ENCODE measurements at regions not wholly inside any gene's neighbourhood (a gene's known extent, or its start where the extent isn't known, plus 50 kb on each side); places are given as distances from the start of the nearest gene placed in this dataset.

DNA sequence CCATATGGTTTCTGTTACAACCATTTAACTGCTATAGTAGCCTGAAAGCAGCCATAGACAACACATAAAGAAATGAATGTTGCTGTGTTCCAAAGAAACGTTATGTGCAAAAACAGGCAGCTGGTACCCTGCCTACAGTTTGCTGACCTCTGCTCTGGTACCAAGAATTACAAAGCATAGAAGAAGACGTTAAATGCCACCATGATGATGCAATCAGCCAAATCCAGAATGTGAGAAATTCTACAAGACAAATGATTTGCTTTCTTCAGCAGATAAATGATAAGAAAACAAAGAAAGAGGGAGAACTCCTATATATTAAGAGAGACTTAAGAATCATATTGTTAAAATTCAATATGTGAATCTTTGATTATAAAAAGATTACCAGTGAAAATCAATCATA lies 97.8 kb upstream of the PDE4B start:
- TF ChIP-seq, protein P1, sequence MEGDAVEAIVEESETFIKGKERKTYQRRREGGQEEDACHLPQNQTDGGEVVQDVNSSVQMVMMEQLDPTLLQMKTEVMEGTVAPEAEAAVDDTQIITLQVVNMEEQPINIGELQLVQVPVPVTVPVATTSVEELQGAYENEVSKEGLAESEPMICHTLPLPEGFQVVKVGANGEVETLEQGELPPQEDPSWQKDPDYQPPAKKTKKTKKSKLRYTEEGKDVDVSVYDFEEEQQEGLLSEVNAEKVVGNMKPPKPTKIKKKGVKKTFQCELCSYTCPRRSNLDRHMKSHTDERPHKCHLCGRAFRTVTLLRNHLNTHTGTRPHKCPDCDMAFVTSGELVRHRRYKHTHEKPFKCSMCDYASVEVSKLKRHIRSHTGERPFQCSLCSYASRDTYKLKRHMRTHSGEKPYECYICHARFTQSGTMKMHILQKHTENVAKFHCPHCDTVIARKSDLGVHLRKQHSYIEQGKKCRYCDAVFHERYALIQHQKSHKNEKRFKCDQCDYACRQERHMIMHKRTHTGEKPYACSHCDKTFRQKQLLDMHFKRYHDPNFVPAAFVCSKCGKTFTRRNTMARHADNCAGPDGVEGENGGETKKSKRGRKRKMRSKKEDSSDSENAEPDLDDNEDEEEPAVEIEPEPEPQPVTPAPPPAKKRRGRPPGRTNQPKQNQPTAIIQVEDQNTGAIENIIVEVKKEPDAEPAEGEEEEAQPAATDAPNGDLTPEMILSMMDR (IDR thresholded peaks at IDR 0.05; ENCODE audit: extremely low read depth, insufficient read depth, missing control alignments): no peak
- in situ Hi-C loops (cut with MboI; ENCODE audit: low pct_unique_long_range_greater_than_20kb, low sequenced_read_pairs, unreplicated experiment): loop anchor here (25.0 kb wide), 2 partner anchors 458 to 633 kb away; no protein-coding TSS in a partner anchor
- DNase-seq (ENCODE audit: low spot score): no peak

DNA sequence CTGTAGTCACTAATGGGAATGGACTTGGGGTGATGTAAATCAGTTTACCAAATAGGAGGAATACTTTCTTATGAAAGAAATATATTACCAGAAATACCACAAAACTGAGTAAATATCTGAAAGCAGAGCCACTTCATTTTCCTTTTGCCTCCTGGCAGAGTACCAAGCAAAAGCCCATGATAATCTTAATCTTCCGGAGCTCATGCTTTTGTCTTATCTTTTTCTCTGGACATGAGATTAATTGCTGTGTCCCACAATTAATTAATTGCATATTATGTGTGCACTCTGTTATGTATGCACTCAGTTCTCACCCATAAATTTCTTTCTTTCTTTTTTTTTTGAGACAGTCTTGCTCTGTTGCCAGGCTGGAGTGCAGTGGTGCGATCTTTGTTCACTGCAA lies 94.1 kb upstream of the PDE4B start:
- in situ Hi-C loops (cut with MboI; ENCODE audit: low pct_unique_long_range_greater_than_20kb, low sequenced_read_pairs, unreplicated experiment): loop anchor here (25.0 kb wide), 2 partner anchors 461 to 636 kb away; no protein-coding TSS in a partner anchor
- DNase-seq (ENCODE audit: low spot score): no peak
- TF ChIP-seq, protein P1 (IDR thresholded peaks at IDR 0.05; ENCODE audit: extremely low read depth, insufficient read depth, missing control alignments): no peak

DNA sequence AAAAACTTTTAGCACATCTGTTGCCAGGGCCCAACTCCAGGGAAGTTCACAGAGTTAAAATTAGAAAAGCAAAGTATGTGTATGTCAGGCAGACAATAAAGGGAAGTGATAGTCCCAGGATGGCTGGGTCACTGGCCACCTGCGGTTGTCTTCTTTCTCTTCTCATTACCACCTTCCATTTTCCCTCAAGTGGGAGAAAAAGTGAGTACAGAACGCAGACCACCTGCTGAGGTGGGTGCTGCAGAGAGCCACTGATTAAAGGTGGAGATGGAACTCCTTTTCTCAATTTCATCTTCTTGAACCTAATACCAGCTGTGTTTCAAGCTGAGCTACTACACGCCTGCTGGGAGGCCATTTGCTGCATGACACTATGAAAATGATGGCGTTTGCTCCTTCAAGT lies 88.8 kb upstream of the PDE4B start:
- DNase-seq (ENCODE audit: low spot score): no peak
- in situ Hi-C loops (cut with MboI; ENCODE audit: low pct_unique_long_range_greater_than_20kb, low sequenced_read_pairs, unreplicated experiment): loop anchor here (25.0 kb wide), 1 partner anchor 533 kb away; no protein-coding TSS in a partner anchor
- TF ChIP-seq, protein P1 (IDR thresholded peaks at IDR 0.05; ENCODE audit: extremely low read depth, insufficient read depth, missing control alignments): no peak

DNA sequence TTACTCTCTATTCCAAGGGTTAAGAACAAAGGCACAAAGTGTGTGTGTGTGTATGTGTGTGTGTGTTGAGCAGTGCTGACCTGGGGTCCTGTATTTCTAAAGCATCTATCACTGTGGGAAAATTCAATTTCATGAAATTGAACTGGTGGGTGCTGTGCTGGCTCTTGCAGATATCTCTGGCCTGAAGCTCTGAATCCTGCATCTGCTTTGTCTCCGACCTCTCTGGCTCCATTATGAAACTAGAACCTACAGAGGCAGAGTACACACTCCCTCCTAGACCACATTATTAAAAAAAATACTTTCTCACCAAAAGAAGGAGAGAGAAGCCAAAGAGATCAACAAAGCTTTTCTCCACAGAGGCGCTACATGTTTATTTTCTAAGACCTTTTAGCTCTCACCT lies 88.4 kb upstream of the PDE4B start:
- in situ Hi-C loops (cut with MboI; ENCODE audit: low pct_unique_long_range_greater_than_20kb, low sequenced_read_pairs, unreplicated experiment): loop anchor here (25.0 kb wide), 1 partner anchor 533 kb away; no protein-coding TSS in a partner anchor
- TF ChIP-seq, protein P1 (IDR thresholded peaks at IDR 0.05; ENCODE audit: extremely low read depth, insufficient read depth, missing control alignments): no peak
- DNase-seq (ENCODE audit: low spot score): no peak

DNA sequence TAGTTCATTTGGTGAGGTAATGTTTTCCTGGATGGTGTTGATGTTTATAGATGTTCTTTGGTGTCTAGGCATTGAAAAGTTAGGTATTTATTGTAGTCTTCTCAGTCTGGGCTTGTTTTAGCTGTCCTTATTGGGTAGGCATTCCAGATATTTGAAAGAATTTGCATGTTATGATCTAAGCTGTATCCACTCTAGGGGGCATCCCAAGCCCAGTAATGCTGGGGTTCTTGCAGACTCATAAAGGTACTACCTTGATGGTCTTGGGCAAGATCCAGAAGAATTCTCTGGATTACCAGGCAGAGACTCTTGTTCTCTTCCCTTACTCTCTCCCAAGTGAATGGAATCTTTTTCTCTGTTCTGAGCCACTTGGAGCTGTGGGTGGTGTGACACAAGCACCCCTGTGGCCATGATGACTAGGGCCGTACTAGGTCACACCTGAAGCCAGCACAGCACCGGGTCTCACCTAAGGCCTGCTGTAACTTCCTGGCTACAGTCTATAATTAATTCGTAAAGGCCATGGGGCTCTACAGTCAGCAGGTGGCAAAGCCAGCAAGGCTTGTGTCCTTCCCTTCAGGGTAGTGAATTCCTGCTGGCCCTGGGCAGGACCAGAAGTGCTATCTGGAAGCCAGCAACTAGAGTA lies 74.8 kb upstream of the PDE4B start:
- DNase-seq (ENCODE audit: low spot score): no peak
- in situ Hi-C loops (cut with MboI; ENCODE audit: low pct_unique_long_range_greater_than_20kb, low sequenced_read_pairs, unreplicated experiment): loop anchor here (25.0 kb wide), 1 partner anchor 519 kb away; no protein-coding TSS in a partner anchor
- TF ChIP-seq, protein P1 (IDR thresholded peaks at IDR 0.05; ENCODE audit: extremely low read depth, insufficient read depth, missing control alignments): no peak

DNA sequence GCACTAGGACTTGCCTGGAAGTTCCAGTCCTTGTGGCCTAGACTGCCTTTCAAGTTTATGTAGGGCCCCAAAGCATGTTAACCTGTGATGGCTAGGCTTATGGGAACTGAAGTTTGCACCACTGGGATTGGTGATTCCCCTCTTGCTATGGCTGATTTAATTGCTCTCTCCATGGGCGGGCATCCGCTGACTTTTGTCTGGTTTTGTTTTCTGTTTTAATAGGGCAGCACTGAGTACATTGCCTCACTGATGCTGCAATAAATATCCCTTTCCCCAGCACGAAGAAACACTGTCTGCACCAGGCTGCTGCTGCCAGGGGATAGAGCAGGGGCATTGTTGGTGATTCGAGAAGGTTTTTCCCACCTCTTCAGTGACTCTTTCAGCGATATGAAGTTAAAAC lies 73.3 kb upstream of the PDE4B start:
- in situ Hi-C loops (cut with MboI; ENCODE audit: low pct_unique_long_range_greater_than_20kb, low sequenced_read_pairs, unreplicated experiment): loop anchor here (25.0 kb wide), 1 partner anchor 518 kb away; no protein-coding TSS in a partner anchor
- no peak for DNase-seq (ENCODE audit: low spot score)
- TF ChIP-seq, protein P1 (IDR thresholded peaks at IDR 0.05; ENCODE audit: extremely low read depth, insufficient read depth, missing control alignments): no peak
